NOMO-1 treated with dmso at 0.1 percent for 144 hours (cell line): ENCODE measurements at regions not wholly inside any gene's neighbourhood (a gene's known extent, or its start where the extent isn't known, plus 50 kb on each side); places are given as distances from the start of the nearest gene placed in this dataset.

Experiments used
- DNase-seq: peaks from one replicate; lab custom pipeline; 2025; ENCODE audit not compliant: unreplicated experiment; lab: John Stamatoyannopoulos, UW

DNA sequence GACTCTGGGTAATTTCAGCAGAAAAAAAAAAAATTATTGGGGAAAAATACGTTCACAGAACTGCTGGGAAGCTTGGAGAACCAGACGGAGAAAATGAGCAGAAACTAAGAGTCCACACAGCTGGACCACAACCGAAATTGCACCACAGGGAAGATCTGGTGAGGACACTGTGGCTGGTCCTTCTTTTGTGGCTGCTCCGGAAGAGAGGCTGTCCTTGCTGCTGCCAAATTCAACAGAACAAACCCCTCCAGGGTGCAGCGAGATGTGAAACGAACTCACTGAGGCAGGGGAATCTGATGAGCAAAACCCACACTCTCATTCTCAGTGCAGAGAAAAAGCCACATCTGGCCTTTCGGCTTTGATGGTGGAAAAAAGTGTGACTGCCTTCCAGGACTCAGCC, 200.0 kb downstream of the ACTL7B start:
- no peak for DNase-seq

DNA sequence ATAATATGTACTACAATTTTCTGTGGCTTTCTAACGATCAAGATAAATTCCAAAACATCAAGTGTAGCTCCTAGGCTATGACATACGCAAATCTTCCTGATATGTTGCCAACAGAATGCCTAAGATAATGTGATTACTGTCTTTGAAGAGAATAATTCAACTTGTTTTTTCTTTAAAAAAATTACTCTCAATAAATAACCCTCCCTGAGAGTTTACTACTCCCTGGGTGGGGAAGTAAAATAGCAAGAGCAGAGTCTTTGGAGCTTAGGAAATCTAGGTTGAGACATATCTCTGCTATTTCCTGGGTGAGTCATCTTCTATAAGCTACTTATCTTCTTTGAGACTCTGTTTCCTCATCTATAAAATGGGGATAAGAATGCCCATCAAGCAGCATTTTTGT, 201.2 kb downstream of the ACTL7B start:
- DNase-seq, result no peak

DNA sequence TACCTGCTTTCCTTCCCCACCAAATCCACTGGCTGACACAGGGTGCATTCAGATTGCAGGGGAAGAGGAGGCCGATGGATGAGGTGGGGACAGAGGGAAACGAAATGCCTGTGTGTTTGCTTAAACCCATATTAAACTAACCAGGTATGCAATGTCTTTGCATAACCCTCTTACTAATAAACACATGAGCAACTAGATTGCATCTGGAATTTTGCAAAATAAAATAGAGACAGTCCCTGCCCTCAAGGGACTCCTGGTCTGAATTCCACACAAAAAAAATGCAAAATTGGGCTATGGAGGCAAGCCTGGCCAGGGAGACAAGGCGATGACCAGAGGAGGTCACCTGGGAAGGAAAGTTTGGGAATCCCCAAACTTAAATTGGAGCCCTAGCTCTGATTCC, 202.9 kb downstream of the ACTL7B start:
- no peak for DNase-seq

DNA sequence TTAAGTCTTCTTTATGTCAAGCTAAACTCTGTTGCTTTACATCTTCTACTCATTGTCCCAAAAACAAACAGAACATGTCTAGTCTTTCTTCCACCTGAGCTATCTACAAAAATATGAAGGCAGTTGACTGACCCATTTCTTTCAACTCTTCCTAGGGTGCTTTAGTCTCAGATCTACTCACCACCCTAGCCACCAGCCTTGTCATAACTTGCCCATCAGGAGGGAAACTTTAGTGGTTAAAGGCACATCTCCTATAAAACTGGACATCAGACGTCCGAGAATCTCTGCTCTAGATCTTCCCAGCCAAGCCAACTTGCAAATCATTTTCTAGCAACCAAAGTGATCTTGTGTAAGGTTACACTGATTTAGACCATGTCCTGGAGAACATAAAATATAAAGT, 205.0 kb downstream of the ACTL7B start:
- no peak for DNase-seq

DNA sequence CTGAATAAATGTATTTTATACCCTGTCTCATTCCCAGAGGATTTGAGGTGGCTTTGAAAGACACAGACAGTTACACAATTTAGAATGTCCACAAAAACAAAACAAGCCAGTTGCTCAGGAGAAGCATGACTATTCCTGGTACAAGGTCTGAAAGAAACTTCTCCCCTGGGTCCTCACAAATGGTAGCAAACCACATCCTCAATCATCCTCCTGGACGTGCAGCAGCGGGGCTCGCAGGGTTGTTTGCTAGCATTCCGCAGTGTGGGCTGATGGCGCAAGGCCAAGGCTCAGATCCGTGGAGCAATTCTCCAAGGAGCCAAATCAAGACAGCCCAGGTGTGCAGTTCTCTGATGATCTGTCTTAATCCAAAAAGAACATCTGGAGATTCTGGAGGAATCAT, 210.3 kb downstream of the ACTL7B start:
- DNase-seq, result peak; percentile 60

DNA sequence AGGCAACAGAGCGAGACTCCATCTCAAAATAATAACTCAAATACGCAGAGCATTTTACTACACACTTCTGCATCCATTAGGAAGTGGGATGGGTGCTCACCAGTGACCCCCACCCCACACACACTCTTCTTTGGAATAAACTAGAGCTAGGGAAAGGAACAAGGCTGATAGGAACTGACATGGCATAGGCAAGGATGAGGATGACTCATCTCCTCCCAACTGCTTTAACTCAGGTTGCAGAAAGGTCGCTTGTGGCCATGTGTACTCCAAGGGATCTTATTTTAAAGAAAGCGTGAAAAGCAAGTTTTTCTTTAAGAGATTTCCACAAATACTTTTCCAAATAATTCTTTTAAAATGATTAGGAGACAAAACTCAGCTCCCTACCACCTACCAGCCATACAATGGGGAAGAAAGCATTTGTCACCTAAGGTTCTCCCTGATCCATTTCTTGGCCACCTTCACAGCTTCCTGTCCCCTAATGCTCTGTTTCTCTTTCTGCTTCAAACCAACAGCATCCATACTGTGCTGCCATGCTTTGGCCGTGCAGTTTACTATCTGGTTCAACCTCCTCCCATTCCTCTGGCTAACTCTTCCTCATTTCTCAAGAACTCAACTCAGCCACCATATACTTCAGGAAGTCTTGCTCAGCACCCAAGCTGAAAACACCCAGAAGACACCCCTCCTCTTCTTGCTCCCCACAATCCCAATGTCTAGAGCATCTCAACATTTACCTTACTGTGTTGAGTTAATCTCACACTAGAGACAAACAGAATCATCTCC, 211.9 kb downstream of the ACTL7B start:
- no peak for DNase-seq

DNA sequence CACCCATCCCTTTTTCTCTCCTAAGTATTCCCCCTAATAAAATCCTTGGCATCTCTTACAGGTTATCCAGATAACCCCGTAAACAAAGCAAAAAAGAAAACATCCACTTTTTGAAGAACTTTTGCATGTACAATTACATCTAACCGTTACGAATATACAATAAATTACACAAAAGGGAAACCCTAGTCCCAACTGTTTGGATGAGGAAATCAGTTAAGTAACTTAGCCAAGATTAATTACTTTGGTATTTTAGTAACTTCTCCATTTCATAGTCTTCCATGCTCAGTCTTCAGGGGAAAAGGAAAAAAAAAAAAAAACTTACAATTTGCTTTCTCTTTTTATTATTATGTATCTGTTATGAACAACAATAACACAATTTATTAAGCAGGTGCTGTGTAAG, 212.9 kb downstream of the ACTL7B start:
- DNase-seq, result peak; percentile 75

DNA sequence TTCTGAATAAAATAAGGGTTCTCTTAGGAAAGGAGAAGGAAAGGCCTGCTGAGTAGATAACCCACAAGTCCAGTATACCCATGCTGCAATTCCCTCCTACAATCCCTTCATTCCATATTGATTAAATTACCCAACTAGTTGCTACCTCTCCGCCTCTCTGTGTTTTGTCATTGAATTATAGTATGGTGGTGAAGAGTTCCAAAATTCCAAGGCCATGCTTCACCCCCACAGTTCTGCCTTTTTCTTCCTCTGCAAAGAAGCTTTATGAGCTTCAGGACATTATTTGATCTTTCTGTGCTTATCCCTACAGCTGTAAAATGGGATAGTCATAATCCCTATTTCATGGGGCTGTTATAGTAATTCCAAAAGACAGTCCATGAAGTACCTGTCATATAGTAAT, 215.6 kb downstream of the ACTL7B start:
- no peak for DNase-seq

DNA sequence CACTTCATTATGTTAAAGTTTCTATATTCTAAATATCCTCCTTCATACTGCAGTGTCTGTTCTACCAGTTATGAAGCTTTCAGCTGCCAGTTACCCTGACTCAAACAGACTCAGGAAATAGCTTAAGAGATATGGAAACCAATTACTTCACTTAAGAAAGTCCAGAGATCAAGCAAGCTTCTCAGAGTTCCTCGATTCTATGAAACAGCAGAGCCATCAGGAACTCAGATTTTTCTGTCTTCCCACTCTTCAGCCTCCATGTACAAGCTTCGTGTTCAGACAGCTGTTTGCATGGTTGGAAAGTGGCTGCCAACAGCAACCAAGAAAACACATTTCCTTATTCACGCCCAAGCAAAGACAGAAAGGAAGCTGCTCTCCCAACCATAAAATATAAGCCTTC, 216.1 kb downstream of the ACTL7B start:
- no peak for DNase-seq

DNA sequence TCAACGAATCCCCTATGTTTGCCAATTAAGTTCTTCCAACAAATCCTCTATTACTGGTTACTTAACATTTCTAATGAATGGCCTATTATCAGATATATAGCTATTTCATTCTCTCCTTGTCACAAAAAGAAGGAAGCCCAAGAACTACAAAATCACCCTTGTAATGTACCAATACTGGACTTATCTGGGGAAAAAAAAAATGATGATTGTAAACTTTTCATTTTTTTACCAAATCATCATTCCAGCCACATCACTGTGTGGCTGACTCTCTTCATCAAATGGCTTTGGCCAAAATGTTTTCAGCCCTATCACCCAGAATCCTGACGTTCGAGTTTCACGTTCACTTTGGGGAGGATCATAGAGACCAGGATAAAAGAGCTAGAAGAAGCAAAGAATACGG, 216.7 kb downstream of the ACTL7B start:
- DNase-seq, result no peak

DNA sequence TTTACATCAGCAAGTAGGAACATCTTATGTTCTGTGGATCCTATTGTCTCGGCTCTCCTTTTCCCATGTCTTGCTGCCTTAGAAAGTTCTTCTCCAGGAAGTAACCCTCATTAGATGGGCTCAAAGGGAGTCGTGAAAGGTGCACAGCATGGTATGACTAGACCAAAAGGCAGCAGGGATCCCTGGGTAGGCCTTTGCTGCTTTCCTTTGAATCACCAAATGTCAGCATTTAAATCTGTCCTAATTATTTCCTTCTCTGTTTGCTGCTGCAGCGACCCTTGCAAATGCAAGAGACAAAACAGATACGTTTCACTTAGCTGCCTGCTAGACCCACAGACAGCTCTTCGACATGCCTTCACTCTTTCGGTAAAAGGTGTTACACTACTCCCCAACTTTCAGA, 218.4 kb downstream of the ACTL7B start:
- DNase-seq, result no peak

DNA sequence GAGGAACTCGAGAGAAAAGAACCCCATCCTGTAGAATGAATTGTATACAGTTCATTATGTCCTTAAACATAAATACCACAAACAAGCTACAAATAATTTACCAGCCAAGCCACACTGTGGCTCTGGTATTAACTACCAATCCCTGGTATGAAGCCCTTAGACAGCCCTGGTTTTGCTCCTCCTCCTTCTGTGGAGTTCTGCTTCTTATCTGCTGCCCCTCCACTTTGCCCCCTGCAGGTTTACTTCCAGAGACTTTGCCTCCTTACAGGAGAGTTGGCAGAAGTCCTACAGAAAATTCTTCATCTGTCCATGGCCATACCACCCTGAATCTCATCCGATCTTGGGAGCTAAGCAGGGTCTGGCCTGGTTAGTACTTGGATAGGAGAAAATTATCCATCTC, 219.8 kb downstream of the ACTL7B start:
- DNase-seq, result no peak

DNA sequence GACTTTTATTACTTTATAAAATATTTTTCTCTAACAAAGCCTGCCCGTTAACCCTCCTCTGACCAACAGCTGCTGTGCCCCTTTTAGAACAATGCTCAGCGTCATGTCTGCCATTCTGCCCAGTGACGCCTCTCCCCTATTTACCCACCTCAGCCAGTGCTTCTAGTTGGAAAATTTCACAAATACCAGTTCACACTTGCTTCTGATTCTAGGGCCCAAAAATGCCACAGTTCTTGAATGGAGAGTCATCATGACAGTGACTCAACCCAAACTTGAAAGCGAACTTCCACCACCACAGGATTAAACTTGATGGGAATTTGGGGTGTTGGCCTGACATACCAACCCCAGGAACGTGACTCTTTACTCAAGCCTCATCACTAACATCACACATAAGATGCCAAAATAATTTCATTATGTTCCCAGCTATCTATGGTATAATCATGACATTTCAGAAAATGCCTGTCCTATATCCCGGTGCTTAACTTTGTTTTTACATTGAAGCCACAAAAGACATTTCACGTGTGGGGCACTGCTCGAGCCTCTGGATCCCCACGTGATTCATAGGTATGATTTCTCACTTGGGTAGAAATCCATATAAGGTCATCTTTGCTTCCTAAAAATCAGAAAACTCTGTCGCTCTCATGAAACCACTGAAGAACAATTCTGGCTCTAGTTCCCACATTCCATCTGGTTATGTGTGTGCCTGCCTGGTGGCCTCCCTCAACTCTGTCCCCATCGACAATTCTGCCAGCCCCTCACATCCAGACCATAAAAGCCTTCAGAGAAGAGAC, 220.9 kb downstream of the ACTL7B start:
- no peak for DNase-seq

DNA sequence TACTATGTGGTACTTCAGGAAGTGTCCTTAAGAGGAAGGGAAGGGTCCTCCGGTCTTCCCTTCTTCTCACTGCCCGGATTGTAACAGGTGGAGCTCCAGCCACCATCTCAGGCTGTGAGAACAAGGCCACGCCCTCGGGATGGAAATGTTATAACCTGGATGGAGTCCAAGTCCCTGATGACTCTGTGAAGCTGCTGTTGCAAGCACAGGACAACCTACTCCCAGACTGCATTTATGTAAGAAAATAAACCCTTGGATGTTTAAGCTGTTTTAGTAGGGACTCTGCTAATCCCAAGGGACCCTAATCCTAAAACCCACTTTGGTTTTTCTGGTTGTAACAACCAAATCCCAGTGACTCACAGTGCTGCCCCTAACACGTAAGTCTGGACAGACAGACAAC, 221.6 kb downstream of the ACTL7B start:
- DNase-seq, result no peak

DNA sequence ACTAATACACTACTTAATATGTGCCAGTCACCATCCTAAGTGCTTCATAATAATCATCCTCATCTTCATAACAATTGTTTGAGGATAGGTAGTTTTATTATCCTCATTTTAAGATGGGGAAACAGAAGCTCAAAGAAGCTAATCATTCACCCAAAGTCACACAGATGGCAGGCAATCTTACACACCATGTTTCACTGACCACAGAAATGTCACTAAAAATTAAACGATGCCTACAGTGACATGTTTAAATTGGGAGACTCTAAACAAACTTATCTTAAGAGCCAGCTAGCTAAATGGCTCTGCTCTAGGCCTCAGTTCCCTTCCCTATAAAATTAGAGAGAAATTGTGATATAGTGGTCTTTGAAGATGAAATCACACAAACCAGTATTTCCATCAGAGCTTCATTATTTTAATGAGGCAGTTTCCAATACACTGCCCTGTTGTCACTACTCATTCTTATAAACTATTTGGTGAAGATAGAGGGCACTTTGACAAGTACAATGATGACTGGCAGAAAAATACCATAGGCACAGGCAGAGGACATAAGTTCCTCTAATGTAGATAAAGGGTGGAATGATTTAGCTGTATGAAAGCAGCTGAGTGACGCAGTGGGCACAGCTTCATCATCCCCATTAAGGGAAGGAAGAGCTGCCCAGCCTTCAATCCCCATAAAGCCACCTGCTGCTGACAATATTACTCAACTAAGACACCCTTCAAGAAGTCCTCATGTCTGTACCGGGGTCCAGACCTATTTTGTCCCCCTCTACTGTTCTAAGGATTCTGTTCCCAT, 224.1 kb downstream of the ACTL7B start:
- DNase-seq, result no peak

DNA sequence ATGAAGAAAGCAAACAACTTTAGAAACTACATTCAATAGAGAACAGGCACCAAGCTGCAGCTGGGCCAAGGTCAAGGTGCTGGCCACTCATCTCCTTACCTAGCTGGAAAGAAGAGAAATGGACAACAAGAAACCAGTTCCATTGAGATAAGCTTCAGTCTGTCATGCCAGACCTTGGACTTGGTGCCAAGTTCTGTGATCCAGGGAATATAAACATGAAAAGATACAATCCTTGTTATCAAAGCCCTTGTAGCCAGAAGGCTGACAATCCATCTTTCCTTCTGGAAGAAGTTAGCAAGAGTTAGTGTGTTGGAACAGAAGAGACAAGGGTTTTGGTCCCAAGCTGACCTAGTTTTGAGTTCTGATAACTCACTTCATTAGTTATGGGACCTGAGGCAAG, 227.5 kb downstream of the ACTL7B start:
- no peak for DNase-seq

DNA sequence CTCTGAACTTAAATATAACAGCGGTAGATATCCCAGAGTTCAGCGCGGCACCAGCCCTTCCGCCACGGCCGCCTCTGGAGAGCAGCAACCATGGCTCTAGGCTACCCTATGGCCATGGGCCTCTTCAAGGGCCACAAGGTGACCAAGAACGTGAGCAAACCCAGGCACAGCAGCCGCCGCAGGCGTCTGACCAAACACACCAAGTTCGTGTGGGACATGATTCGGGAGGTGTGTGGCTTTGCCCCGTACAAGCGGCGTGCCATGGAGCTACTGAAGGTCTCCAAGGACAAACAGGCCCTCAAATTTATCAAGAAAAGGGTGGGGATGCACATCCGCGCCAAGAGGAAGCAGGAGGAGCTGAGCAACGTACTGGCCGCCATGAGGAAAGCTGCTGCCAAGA, 229.0 kb downstream of the ACTL7B start:
- no peak for DNase-seq

DNA sequence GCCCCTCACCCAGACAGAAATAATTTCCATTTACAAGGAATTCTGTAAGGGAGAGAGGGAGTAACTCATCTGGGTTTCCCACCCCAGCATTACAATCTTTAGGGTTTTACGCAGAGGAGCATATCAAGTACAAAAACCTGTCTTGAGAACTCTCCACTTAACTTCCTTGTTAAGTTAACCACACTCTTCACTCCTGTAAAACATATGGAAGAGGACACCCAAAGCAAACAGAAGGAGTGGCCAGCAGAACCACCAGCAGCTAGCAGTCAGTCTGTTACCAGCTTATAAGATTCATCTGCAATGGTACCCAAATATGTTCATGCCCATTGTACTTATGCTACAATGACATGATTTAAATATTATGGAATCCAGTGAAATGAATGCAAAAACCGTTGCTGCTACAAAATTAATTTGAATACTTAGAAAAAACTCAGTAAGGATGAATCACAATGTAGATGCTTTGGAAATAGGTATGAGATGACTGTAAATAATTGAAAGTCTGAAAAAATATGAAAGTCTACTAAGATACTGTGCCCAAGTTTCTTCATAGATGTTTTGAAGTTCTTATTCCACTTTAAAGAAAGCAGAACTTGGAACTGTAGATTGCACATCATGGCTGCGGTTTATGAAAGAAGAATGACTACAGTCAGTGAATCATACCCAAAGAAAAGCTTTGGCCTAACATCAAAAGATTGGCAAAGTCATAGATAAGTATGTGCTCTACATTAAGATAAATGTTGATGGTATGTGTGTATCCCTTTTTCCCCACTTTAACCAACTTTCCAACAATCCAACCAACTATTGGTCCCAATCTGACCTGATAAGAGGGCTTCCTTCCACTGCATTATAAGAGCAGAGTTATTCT, 233.6 kb downstream of the ACTL7B start:
- DNase-seq, result peak; percentile 64

DNA sequence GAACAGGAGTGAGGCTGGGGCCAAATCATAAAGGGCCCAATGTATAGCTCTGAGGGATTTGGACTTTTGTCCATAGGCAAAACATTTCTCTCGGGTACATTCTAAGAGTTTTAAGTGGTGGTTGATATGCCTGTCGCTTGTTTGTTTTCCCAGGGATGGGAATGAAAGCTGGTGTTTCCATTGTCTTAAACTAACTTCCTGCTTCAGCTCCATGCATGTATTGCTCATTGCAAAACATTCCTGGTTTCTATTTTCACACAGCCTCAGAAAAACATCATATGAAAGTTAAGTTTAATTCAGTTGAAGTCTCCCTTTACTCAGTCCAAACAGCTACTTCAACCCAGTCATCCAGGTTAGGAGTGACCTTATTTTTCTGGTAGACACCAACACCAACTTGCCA, 235.0 kb downstream of the ACTL7B start:
- no peak for DNase-seq

DNA sequence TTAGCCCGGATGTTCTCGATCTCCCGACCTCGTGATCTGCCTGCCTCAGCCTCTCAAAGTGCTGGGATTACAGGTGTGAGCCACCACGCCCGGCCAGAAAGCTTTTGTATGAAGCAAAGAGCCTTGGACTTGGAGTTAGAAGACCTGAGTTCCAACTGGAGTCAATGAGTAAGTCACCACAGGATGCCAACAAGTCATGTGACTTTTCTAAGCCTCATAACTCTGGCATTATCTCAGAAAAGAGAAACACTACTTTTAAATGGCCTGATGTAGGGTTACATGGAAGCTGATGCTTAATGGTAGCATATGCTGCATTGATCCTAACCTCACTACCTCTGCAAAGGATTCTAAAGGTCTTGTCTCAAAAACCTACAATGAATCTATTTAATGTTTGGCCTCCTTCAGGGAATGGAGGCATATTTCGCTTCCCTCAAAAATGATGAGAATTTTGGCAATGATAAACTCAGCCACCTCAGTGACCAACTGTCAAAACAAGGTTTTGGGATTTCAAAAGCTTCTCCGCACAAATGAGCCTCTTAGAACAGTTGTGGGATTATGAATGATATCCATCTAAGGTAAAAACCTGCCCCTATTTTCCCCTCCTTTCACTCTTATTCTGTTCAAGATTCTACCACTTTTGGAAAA, 236.8 kb downstream of the ACTL7B start:
- no peak for DNase-seq
